ENCODE measurements at regions not wholly inside any gene's neighbourhood (a gene's known extent, or its start where the extent isn't known, plus 50 kb on each side); places are given as distances from the start of the nearest gene placed in this dataset.

- H3K27me3 Mint-ChIP-seq (ENCODE audit: unreplicated experiment): peaks cover 42% of the 10 kb centered on the region
- intact Hi-C loops (cut with micrococcal nuclease; ENCODE audit: unreplicated experiment): no loop called here
- no peak overlapping the region for H3K4me3 Mint-ChIP-seq (ENCODE audit: low read depth, unreplicated experiment)
- H3K9me3 Mint-ChIP-seq (ENCODE audit: low read depth, unreplicated experiment): no peaks in the 10 kb centered on the region
- CTCF ChIA-PET: no interaction called here
- H3K36me3 Mint-ChIP-seq (ENCODE audit: insufficient read depth, unreplicated experiment): no peaks in the 10 kb centered on the region
- DNase-seq: no peak
- no peak overlapping the region for H3K27ac Mint-ChIP-seq (ENCODE audit: unreplicated experiment)
- no TSS peak for BruUV-seq (replicated peaks)
- no peaks in the 10 kb centered on the region for H3K4me1 Mint-ChIP-seq (ENCODE audit: low read depth, unreplicated experiment)
- TF ChIP-seq CTCF (IDR thresholded peaks at IDR 0.05; ENCODE audit: unreplicated experiment): no peak
Observed at GRCh38 chr13:27680465-27680864, 58.8 kb downstream of the POLR1D start.

- CTCF ChIA-PET: no interaction called here
Observed at GRCh38 chr13:27691207-27691606, 69.5 kb downstream of the POLR1D start.

GRCh38 chr13:27696731-27697130 lies 75.0 kb downstream of the POLR1D start:
- Mint-ChIP-seq H3K9me3 (ENCODE audit: low read depth, unreplicated experiment) (no peaks in the 10 kb centered on the region), H3K4me1 (ENCODE audit: low read depth, unreplicated experiment) (no peaks in the 10 kb centered on the region), H3K36me3 (ENCODE audit: insufficient read depth, unreplicated experiment) (no peaks in the 10 kb centered on the region), H3K27me3 (ENCODE audit: unreplicated experiment) (peaks cover 30% of the 10 kb centered on the region), H3K4me3 (ENCODE audit: low read depth, unreplicated experiment) (no peak overlapping the region), H3K27ac (ENCODE audit: unreplicated experiment) (no peak overlapping the region)
- no peak for TF ChIP-seq CTCF (IDR thresholded peaks at IDR 0.05; ENCODE audit: unreplicated experiment)
- intact Hi-C loops (cut with micrococcal nuclease; ENCODE audit: unreplicated experiment): no loop called here
- no peak for DNase-seq
- CTCF ChIA-PET: no interaction called here
- BruUV-seq (replicated peaks): no TSS peak

More at GRCh38 chr13:27691207-27691606, 69.5 kb downstream of the POLR1D start:
- no peaks in the 10 kb centered on the region for H3K4me1 Mint-ChIP-seq (ENCODE audit: low read depth, unreplicated experiment)
- H3K27ac Mint-ChIP-seq (ENCODE audit: unreplicated experiment): no peak overlapping the region
- H3K36me3 Mint-ChIP-seq (ENCODE audit: insufficient read depth, unreplicated experiment): no peaks in the 10 kb centered on the region
- H3K9me3 Mint-ChIP-seq (ENCODE audit: low read depth, unreplicated experiment): no peaks in the 10 kb centered on the region
- H3K27me3 Mint-ChIP-seq (ENCODE audit: unreplicated experiment): peaks cover 35% of the 10 kb centered on the region
- no peak for DNase-seq
- H3K4me3 Mint-ChIP-seq (ENCODE audit: low read depth, unreplicated experiment): no peak overlapping the region
- TF ChIP-seq CTCF (IDR thresholded peaks at IDR 0.05; ENCODE audit: unreplicated experiment): no peak
- BruUV-seq (replicated peaks): no TSS peak
- intact Hi-C loops (cut with micrococcal nuclease; ENCODE audit: unreplicated experiment): no loop called here

GRCh38 chr13:27699952-27700351 lies 78.3 kb downstream of the POLR1D start:
- Mint-ChIP-seq H3K4me3 (ENCODE audit: low read depth, unreplicated experiment) (no peak overlapping the region), H3K27ac (ENCODE audit: unreplicated experiment) (no peak overlapping the region), H3K36me3 (ENCODE audit: insufficient read depth, unreplicated experiment) (no peaks in the 10 kb centered on the region), H3K4me1 (ENCODE audit: low read depth, unreplicated experiment) (no peaks in the 10 kb centered on the region), H3K9me3 (ENCODE audit: low read depth, unreplicated experiment) (peaks cover 7% of the 10 kb centered on the region), H3K27me3 (ENCODE audit: unreplicated experiment) (peaks cover 42% of the 10 kb centered on the region)
- CTCF ChIA-PET: interaction anchor here (0.6 kb wide), 1 partner anchor 138 kb away, joined by 3 read pairs; no protein-coding TSS in a partner anchor
- TF ChIP-seq CTCF (IDR thresholded peaks at IDR 0.05; ENCODE audit: unreplicated experiment): no peak
- intact Hi-C loops (cut with micrococcal nuclease; ENCODE audit: unreplicated experiment): no loop called here
- no peak for DNase-seq
- no TSS peak for BruUV-seq (replicated peaks)

All from Calu3 (cell line).